ENCODE measurements at regions not wholly inside any gene's neighbourhood (a gene's known extent, or its start where the extent isn't known, plus 50 kb on each side); places are given as distances from the start of the nearest gene placed in this dataset.

DNA sequence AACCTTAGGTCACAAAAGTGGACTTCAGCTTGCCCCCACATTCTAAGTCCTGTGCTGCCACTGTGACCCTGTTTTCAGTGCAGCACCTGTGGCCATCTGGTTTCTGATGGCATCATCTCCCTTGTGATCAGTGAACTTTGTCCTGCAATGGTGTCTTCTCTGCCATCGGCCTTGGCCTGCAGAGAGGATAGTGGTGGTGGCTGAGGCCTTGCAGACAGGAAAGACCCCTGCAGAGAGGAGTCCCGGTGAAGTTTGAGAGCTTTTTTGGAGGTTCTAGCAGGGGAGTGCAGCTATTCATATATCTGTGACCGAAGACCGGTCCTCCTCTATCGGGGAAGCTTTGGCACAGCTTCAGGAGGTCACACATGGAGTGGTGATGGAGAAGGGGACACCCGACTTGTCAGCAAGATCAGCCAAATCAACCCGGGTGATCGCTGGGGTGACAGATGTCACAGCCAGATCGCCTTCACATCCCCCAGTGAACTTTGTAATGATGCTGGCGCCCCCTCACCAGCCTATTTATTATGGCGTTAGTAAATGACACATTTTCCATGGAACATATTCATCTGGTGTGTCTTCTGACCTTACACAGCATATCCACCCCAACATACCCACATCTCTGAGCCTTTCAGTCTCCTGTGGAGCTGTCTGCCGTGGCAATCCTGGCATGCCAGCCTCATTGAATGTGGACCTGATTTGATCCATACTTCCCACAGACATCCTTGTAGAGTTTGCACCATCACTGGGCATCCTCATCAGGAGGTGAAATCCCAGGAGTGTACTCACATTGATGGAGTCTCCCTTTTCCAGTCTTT lies 136.1 kb downstream of the PAPOLA start:
- DNase-seq (ENCODE audit: low read depth, low spot score), result no peak
- WGBS (ENCODE audit: insufficient coverage, insufficient read length), result no CpG with 5 or more reads among the region's 12 CpGs
- Histone ChIP-seq H3K9me3 (ENCODE audit: control insufficient read depth, insufficient read depth, low read length) (no peaks in the 10 kb centered on the region), H3K4me1 (ENCODE audit: control insufficient read depth, insufficient read depth, low read length) (no peaks in the 10 kb centered on the region), H3K27ac (ENCODE audit: low read length) (no peak overlapping the region), H3K36me3 (ENCODE audit: control insufficient read depth, insufficient read depth, low read length) (no peaks in the 10 kb centered on the region), H3K4me3 (ENCODE audit: low read length) (no peak overlapping the region), H3K27me3 (ENCODE audit: control insufficient read depth, insufficient read depth, low read length) (no peaks in the 10 kb centered on the region)

- no CpG with 5 or more reads among the region's 8 CpGs for WGBS (ENCODE audit: insufficient coverage, insufficient read length)
Measured at GRCh38 chr14:96639550-96639949, 137.4 kb downstream of the PAPOLA start.

DNA sequence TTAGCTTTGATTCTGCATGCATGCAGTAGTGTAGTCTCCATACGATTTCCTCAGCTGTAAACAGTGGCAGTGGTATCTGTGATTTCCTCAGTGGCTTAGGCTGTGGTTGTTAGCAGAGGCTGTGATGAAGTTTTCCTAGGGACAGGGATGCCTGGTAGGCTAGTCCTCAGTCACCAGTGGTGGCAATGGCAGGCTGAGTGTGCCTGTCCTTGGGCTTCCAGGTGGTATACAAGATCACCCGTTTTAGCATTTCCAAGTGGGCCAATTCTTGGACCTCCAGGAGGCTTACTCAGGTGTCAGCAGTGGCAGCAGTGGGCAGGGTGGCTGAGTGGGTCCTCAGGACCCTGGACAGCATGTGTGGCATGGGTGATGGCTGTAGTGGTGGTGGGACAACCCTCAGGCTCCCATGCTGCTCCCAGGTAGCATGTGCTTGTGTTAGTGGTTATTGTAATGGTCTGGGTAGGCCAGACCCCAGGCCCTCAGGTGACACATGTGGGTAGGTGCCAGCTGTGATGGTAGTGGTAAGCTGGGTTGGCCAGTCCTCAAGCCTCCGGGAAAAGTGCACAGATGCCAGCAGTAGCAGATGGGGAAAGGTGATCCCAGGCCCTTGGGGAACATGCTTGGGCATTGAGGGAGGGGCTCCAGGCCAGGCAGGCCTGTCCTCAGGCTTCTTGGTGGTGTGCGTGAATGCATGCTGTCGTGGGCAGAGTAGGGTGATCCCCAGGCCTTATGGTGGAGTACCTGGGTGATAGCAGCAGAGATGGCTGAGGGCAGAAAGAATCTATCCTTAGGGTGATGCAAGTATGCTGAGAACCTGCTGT lies 146.5 kb downstream of the PAPOLA start:
- Histone ChIP-seq H3K9me3 (ENCODE audit: control insufficient read depth, insufficient read depth, low read length) (no peaks in the 10 kb centered on the region), H3K27me3 (ENCODE audit: control insufficient read depth, insufficient read depth, low read length) (no peaks in the 10 kb centered on the region), H3K27ac (ENCODE audit: low read length) (no peak overlapping the region), H3K4me3 (ENCODE audit: low read length) (no peak overlapping the region), H3K4me1 (ENCODE audit: control insufficient read depth, insufficient read depth, low read length) (no peaks in the 10 kb centered on the region; the same call in 1 of the 2 replicates), H3K36me3 (ENCODE audit: control insufficient read depth, insufficient read depth, low read length) (no peaks in the 10 kb centered on the region)
- no peak for DNase-seq (ENCODE audit: low read depth, low spot score)
- WGBS (ENCODE audit: insufficient coverage, insufficient read length), result no CpG with 5 or more reads among the region's 5 CpGs

More at GRCh38 chr14:96639550-96639949, 137.4 kb downstream of the PAPOLA start:
- Histone ChIP-seq H3K4me3 (ENCODE audit: low read length) (no peak overlapping the region), H3K9me3 (ENCODE audit: control insufficient read depth, insufficient read depth, low read length) (no peaks in the 10 kb centered on the region), H3K27ac (ENCODE audit: low read length) (no peak overlapping the region), H3K4me1 (ENCODE audit: control insufficient read depth, insufficient read depth, low read length) (no peaks in the 10 kb centered on the region), H3K27me3 (ENCODE audit: control insufficient read depth, insufficient read depth, low read length) (no peaks in the 10 kb centered on the region), H3K36me3 (ENCODE audit: control insufficient read depth, insufficient read depth, low read length) (no peaks in the 10 kb centered on the region)
- DNase-seq (ENCODE audit: low read depth, low spot score), result no peak

- H3K4me3 ChIP-seq (ENCODE audit: low read length), result no peak overlapping the region
- H3K36me3 ChIP-seq (ENCODE audit: control insufficient read depth, insufficient read depth, low read length), result no peaks in the 10 kb centered on the region
- no peaks in the 10 kb centered on the region; the same call in 1 of the 2 replicates for H3K4me1 ChIP-seq (ENCODE audit: control insufficient read depth, insufficient read depth, low read length)
- no peak overlapping the region for H3K27ac ChIP-seq (ENCODE audit: low read length)
- no peaks in the 10 kb centered on the region for H3K9me3 ChIP-seq (ENCODE audit: control insufficient read depth, insufficient read depth, low read length)
- no peaks in the 10 kb centered on the region for H3K27me3 ChIP-seq (ENCODE audit: control insufficient read depth, insufficient read depth, low read length)
- DNase-seq (ENCODE audit: low read depth, low spot score), result no peak
- WGBS (ENCODE audit: insufficient coverage, insufficient read length), result no CpG with 5 or more reads among the region's 2 CpGs
Measured at GRCh38 chr14:96649327-96649601, 147.1 kb downstream of the PAPOLA start.

- no peaks in the 10 kb centered on the region for H3K4me1 ChIP-seq (ENCODE audit: control insufficient read depth, insufficient read depth, low read length)
- no peak overlapping the region for H3K27ac ChIP-seq (ENCODE audit: low read length)
- H3K4me3 ChIP-seq (ENCODE audit: low read length), result no peak overlapping the region
- no peaks in the 10 kb centered on the region for H3K36me3 ChIP-seq (ENCODE audit: control insufficient read depth, insufficient read depth, low read length)
- H3K9me3 ChIP-seq (ENCODE audit: control insufficient read depth, insufficient read depth, low read length), result no peaks in the 10 kb centered on the region
- no CpG with 5 or more reads among the region's 8 CpGs for WGBS (ENCODE audit: insufficient coverage, insufficient read length)
- H3K27me3 ChIP-seq (ENCODE audit: control insufficient read depth, insufficient read depth, low read length), result no peaks in the 10 kb centered on the region
- no peak for DNase-seq (ENCODE audit: low read depth, low spot score)
Measured at GRCh38 chr14:96653597-96653996, 143.6 kb upstream of the VRK1 start.

DNA sequence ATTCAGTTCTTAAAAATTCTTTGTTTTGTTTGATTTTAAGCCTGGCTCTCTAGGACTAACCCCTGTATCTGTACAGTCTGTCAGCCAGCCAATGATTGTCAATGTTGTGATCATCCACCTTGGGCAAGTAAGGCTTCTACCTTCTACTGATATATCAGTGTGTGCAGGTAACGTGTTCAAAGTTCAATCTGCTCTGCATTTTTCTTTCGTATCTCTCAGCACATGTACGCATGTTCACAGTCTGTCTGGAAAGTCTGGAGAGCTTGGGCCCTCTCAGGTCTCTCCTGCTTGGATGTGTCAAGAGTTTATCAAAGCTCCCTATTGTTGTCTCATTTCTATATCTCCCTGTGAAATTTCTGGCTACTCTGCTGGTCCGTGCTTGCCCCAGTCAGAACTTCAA lies 138.6 kb upstream of the VRK1 start:
- DNase-seq (ENCODE audit: low read depth, low spot score), result no peak
- 0 out of 2 replicates have a peak, but pooled peaks cover 1% of the 10 kb centered on the region for H3K4me1 ChIP-seq (ENCODE audit: control insufficient read depth, insufficient read depth, low read length)
- H3K27me3 ChIP-seq (ENCODE audit: control insufficient read depth, insufficient read depth, low read length), result no peaks in the 10 kb centered on the region
- no peak overlapping the region for H3K27ac ChIP-seq (ENCODE audit: low read length)
- H3K9me3 ChIP-seq (ENCODE audit: control insufficient read depth, insufficient read depth, low read length), result no peaks in the 10 kb centered on the region
- WGBS (ENCODE audit: insufficient coverage, insufficient read length), result no CpG with 5 or more reads among the region's 4 CpGs
- H3K4me3 ChIP-seq (ENCODE audit: low read length), result no peak overlapping the region
- H3K36me3 ChIP-seq (ENCODE audit: control insufficient read depth, insufficient read depth, low read length), result no peaks in the 10 kb centered on the region

- H3K4me3 ChIP-seq (ENCODE audit: low read length), result no peak overlapping the region
- no peaks in the 10 kb centered on the region for H3K36me3 ChIP-seq (ENCODE audit: control insufficient read depth, insufficient read depth, low read length)
- no peaks in the 10 kb centered on the region for H3K27me3 ChIP-seq (ENCODE audit: control insufficient read depth, insufficient read depth, low read length)
- no peak overlapping the region for H3K27ac ChIP-seq (ENCODE audit: low read length)
- H3K9me3 ChIP-seq (ENCODE audit: control insufficient read depth, insufficient read depth, low read length), result no peaks in the 10 kb centered on the region; the same call in 1 of the 2 replicates
- no CpG with 5 or more reads among the region's 1 CpG for WGBS (ENCODE audit: insufficient coverage, insufficient read length)
- no peak for DNase-seq (ENCODE audit: low read depth, low spot score)
- 0 out of 2 replicates have a peak, but pooled peaks cover 1% of the 10 kb centered on the region for H3K4me1 ChIP-seq (ENCODE audit: control insufficient read depth, insufficient read depth, low read length)
Measured at GRCh38 chr14:96660123-96660522, 137.1 kb upstream of the VRK1 start.

DNA sequence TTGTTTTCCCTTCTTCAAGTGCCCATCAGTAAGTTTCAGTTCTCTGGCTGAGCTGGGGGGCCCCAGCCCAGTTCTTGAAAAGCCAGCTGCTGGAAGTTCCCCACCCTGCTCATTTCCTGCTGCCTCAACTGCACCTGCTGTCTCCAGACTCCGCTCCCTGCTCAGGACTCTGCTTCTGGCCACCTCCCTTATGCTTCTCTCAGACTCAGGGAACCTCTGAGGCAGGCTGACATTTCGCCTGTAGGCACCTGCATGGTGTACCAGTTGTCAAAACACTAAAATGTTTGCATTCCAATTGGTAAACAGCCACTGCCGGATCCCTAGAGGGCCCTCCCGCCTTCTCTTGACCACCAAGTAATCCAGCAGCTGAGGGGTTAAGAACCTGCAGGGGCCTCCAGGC lies 136.5 kb upstream of the VRK1 start:
- WGBS (ENCODE audit: insufficient coverage, insufficient read length), result no CpG with 5 or more reads among the region's 4 CpGs
- Histone ChIP-seq H3K9me3 (ENCODE audit: control insufficient read depth, insufficient read depth, low read length) (no peaks in the 10 kb centered on the region; the same call in 1 of the 2 replicates), H3K4me1 (ENCODE audit: control insufficient read depth, insufficient read depth, low read length) (0 out of 2 replicates have a peak, but pooled peaks cover 1% of the 10 kb centered on the region), H3K4me3 (ENCODE audit: low read length) (no peak overlapping the region), H3K36me3 (ENCODE audit: control insufficient read depth, insufficient read depth, low read length) (no peaks in the 10 kb centered on the region), H3K27me3 (ENCODE audit: control insufficient read depth, insufficient read depth, low read length) (no peaks in the 10 kb centered on the region), H3K27ac (ENCODE audit: low read length) (no peak overlapping the region)
- DNase-seq (ENCODE audit: low read depth, low spot score), result no peak

- Histone ChIP-seq H3K9me3 (ENCODE audit: control insufficient read depth, insufficient read depth, low read length) (no peaks in the 10 kb centered on the region; the same call in 1 of the 2 replicates), H3K36me3 (ENCODE audit: control insufficient read depth, insufficient read depth, low read length) (no peaks in the 10 kb centered on the region), H3K27me3 (ENCODE audit: control insufficient read depth, insufficient read depth, low read length) (no peaks in the 10 kb centered on the region), H3K27ac (ENCODE audit: low read length) (no peak overlapping the region), H3K4me3 (ENCODE audit: low read length) (no peak overlapping the region), H3K4me1 (ENCODE audit: control insufficient read depth, insufficient read depth, low read length) (0 out of 2 replicates have a peak, but pooled peaks cover 1% of the 10 kb centered on the region)
- no peak for DNase-seq (ENCODE audit: low read depth, low spot score)
Measured at GRCh38 chr14:96661244-96661969, 135.8 kb upstream of the VRK1 start.
